Activated CD8-positive, alpha-beta memory T cell treated with anti-CD3 and anti-CD28 coated beads for 48 hours (primary cell): ENCODE measurements at regions not wholly inside any gene's neighbourhood (a gene's known extent, or its start where the extent isn't known, plus 50 kb on each side); places are given as distances from the start of the nearest gene placed in this dataset.
"Not testable (repeated sequence)": the region's sequence is repeated elsewhere in the genome, so short reads cannot be mapped to it uniquely, and the experiment has no call there.

Experiments used
- DNase-seq, 3 experiments: peaks; one replicate each; pipeline ENCODE4 v3.0.0-alpha.2; 2020; ENCODE audit warnings: low read depth in 2 of 3, low spot score in 2 of 3

DNA sequence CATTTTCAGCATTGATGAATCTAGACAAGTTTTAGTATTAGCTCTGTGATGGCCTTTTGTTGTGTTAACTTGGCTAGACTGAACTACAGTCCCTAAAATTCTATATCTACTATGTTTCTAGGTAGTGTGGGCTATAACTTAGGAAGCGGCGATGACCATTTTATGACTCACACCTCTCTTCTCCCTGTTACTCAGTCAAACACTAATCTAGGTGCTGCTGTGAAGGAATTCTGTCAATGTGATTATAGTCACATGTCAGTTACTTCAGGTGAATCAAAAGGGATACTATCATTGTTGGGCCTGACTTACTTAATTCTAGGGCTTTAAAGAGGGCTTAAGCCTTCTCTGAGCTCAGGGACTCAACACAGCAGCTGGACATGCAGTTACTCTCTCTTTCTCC lies 691.5 kb upstream of the MAP3K7 start:
- DNase-seq, result no peak

DNA sequence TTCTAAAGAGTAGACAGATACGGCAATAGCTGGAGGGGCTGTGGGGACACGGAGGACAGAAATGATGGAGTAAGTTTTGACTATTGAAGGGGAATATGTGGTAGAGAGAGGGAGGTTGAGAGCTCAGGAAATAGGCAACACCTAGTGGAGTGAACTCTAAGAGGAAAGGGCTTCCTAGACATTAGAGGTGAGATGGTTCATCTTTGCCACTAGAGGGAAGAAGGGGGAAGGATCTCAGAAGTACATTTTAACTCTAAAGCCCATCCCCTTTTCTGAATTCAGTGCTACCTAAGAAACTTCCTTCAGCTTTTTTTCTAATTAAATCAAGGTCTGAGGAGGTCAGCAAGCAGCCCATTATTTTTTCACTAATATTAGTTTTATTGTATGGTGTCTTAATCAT lies 689.4 kb upstream of the MAP3K7 start:
- DNase-seq, result no peak

GRCh38 chr6:91273729-91274128 lies 686.9 kb upstream of the MAP3K7 start:
- DNase-seq, result no peak

DNA sequence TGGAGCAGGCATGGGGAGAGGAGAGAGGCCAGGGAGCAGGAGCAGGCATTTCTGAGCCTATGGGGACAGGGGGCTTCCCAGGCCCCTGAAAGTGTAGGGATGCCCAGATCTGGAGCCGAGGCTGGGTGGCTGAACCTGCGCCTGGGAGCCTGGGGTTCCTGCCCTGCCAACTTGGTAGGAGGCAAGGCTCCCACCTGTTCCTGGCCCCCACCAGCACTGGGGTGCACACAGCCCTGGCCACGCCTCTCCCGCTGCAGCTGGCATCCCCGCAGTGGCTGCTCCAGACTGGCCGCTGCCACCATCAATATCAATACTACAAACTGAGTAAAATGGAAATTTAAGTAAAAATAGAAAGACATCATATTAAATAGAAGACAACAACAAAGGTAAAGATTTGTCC lies 684.9 kb upstream of the MAP3K7 start:
- DNase-seq, result no peak

DNA sequence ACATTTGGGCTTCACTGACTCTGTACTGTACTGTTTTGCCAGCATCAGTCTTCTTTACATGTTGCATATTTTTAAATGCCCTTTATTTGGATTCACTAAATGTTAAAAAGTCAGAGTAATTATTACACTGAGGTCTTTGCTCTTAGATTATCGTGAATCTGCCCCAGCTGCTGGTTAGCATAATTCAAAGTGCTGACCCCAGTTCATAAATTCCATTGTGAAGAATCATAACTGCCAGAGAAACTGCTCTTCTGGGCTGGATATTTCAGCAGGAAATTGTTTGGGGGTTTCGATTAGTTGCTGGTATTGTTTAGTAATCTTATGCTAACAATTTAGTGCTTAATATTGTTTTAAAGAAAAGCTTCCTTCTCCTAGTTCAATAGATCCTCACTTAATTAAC lies 682.1 kb upstream of the MAP3K7 start:
- no peak for DNase-seq

DNA sequence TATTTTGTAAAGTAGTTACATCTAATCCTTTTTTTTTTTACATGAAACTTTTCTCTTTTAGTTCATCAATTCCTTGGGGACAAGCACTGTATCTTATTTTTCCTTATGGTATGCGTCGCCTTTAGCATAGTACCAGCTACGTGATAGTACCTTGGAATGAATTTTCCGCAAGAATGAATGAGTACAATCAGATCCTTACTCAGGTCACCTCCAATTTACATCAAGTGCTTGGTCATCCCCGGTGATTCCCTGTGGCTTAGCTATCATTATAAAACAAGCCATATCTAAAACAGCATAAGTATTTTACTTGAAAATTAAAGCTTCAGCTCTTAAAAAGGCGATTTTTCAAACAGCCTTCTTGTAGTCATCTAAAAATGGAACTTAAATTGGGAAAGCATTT lies 680.4 kb upstream of the MAP3K7 start:
- DNase-seq, result no peak

DNA sequence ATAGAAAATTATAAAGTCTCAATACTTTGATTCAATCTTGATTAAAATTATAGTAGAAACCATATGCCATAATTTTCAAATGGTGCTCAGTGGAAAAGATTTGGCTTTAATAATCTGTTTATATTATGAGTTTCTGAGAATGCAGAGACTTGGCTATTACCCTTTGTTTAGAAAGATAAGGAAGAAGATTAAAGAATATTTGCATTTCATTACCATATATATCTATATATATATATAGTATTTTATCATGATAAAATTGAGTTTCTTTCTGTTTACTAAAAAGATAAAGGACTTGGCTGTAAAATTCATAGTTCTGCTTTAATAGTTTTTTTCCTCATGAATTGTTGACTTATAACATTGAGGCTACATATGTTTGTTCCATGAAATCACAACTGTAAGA lies 679.3 kb upstream of the MAP3K7 start:
- DNase-seq, result no peak

DNA sequence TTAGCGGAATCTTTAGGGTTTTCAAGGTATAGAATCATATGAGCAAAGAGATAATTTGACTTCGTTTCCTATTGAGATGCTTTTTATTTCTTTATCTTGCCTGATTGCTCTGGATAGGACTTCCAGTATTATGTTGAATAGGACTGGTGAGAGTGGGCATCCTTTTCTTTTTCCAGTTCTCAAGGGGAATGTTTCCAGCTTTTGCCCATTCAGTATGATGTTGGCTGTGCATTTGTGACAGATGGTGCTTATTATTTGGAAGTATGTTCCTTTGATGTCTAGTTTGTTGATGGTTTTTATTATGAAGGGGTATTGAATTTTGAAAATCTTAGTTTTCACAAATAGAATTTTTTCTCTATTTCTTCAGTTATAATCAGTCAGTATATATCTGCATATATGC lies 656.6 kb upstream of the MAP3K7 start:
- no peak for DNase-seq

DNA sequence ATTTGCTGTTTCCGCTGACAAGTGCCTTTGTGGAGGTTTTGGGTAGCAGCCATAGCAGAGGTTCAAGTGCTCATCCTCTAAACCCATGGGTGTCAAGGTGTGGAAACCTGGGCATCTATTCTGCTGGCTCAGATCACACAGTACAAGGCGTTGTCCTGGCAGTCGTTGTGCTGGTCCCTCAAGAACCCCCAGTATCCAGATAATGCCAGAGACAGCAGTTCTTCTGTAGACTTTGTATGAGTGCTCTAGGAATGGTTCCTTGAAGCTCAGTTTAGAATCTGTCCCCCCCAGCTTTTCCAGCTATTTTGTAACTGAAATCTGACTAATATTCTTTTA lies 655.7 kb upstream of the MAP3K7 start:
- no peak for DNase-seq

GRCh38 chr6:91241946-91242613 lies 655.2 kb upstream of the MAP3K7 start:
- DNase-seq, result no peak

GRCh38 chr6:91240878-91241603 lies 654.2 kb upstream of the MAP3K7 start:
- DNase-seq, result no peak

- no peak for DNase-seq
Measured at GRCh38 chr6:91221072-91221720, 634.3 kb upstream of the MAP3K7 start.

- no peak for DNase-seq
Measured at GRCh38 chr6:91213229-91213901, 626.5 kb upstream of the MAP3K7 start.

DNA sequence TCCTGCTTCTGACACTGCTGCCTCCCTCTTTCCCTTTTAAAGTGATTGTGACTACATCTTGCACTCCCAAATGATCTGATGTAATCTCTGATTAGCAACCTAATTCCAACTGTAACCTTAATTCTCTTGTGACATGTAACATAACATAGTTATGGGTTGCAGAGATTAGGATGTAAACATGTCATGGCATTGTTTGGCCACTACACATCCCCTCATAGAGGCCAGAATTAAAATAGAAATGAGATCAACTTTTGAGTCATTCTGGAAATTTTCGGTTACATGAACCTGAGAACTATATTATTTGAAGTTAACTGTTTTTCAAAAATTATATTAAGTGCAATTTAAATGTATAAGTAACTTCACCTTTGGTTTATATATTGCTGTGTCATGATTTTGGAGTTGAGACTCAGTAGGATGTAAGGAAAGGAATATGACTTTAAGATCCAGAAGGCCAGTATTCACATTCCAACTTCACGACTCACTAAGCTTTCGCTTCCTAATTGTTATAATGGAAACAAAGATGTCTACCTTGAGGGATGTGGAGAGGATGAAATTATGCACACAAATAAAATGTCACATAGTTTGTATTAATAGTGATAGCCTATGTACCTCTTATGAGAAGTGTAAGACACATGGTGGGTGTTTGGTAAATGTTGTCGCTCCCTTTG lies 611.9 kb upstream of the MAP3K7 start:
- no peak for DNase-seq

- DNase-seq, result no peak
Measured at GRCh38 chr6:91196729-91197128, 609.9 kb upstream of the MAP3K7 start.

DNA sequence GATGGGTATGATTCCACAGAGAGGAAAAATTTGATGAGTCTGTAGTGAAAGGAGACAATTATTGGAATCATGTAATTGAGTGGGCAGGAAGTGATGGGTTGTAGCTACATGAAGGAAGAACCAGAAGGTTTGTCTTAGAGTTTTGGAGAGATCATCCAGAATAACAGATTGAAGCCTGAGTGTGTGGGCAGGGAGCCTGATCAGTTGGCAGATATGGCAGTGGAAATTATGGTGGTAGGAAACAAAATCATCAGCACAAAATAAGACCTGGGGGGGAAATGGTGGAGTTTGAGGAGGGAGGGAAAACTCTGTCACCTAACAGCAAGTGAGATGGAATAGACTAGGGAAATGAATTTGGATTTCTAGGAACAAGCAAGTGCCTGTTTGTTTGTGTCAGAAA lies 606.6 kb upstream of the MAP3K7 start:
- no peak for DNase-seq

DNA sequence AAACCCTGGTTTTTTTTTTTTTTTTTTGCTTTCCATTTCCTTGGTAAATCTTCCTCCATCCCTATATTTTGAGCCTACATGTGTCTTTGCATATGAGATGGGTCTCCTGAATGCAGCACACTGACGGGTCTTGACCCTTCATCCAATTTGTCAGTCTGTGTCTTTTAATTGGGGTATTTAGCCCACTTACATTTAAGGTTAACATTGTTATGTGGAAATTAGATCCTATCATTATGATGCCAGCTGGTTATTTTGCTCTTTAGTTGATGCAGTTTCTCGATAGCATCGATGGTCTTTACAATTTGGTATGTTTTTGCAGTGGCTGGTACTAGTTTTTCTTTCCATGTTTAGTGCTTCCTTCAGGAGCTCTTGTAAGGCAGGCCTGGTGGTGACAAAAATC lies 603.2 kb upstream of the MAP3K7 start:
- not testable (repeated sequence) for DNase-seq

DNA sequence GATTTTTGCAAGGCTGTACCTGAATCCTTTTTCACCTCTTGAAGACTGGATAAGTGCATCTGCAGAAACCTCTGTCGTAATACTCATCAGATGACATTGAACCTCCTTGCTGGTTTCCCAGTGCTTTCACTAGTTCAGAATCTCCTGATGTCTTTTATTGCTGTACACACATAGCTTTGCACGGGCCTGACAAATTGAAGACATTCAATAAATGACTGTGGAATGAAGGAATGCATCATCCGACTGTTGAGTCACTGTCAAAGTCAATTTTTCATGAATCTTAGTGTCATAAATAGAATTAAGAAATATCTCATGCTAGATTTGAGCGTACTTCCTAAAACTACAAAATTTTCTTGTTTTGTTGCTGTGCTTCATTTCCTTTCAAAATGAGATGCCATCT lies 598.2 kb upstream of the MAP3K7 start:
- DNase-seq, result no peak

GRCh38 chr6:91181416-91181815 lies 594.5 kb upstream of the MAP3K7 start:
- DNase-seq, result no peak

GRCh38 chr6:91173651-91174050 lies 586.8 kb upstream of the MAP3K7 start:
- no peak for DNase-seq

DNA sequence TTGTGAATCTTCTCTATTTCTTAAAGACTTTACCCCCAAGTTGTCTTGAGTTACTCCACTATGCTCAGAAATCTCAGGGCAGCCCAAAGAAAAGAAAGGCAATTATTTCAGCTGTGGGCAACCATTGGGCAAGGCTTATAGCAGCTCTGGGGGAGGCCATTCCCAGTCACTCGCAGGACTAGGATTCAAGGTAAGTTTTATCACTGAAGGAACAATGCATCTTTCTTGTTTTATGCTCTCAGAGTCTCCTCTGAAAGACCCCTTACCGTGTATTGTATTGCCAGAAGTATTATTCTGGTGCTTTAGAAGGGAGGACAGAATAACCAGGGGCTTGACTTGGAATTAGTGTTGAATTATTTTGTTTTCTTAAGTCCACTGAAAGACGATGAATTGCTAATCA lies 586.3 kb upstream of the MAP3K7 start:
- no peak for DNase-seq
